ENCODE measurements at regions not wholly inside any gene's neighbourhood (a gene's known extent, or its start where the extent isn't known, plus 50 kb on each side); places are given as distances from the start of the nearest gene placed in this dataset.

GRCh38 chr12:86551146-86551571 is 295.0 kb upstream of the MGAT4C start (continued):
- TF ChIP-seq ZNF791 (tag by site-specific recombination; IDR thresholded peaks at IDR 0.05): no peak
- no peak for TF ChIP-seq REST (tag by site-specific recombination; IDR thresholded peaks at IDR 0.05)
- TF ChIP-seq ZNF398 (tag by site-specific recombination; IDR thresholded peaks at IDR 0.05): no peak
- TF ChIP-seq ZNF707 (tag by site-specific recombination; IDR thresholded peaks at IDR 0.05): no peak
- TF ChIP-seq ZSCAN18 (tag by site-specific recombination; IDR thresholded peaks at IDR 0.05): no peak
- TF ChIP-seq ZNF114 (tag by site-specific recombination; IDR thresholded peaks at IDR 0.05): no peak
- no peak for TF ChIP-seq ZNF624 (tag by site-specific recombination; IDR thresholded peaks at IDR 0.05)
- TF ChIP-seq ZNF23 (tag by site-specific recombination; IDR thresholded peaks at IDR 0.05; ENCODE audit: borderline replicate concordance): no peak

GRCh38 chr12:86550218-86551145 is 294.3 kb upstream of the MGAT4C start:
- ChIA-PET POLR2A (no interaction called here), CTCF (interaction anchor here (0.7 kb wide), 1 partner anchor 842 kb away, joined by 4 read pairs; no protein-coding TSS in a partner anchor)
- Histone ChIP-seq H3K4me1 (ENCODE audit: control insufficient read depth, insufficient read depth, low read length) (no peaks in the 10 kb centered on the region), H3K4me3 (ENCODE audit: low read depth, low read length) (no peak overlapping the region), H3K36me3 (ENCODE audit: control insufficient read depth in 2 of 2, insufficient read depth in 1 of 2, low read length in 2 of 2) (no peaks in the 10 kb centered on the region), H3K9me3 (ENCODE audit: control insufficient read depth, insufficient read depth, low read depth, low read length) (no peaks in the 10 kb centered on the region), H3K27ac (ENCODE audit: extremely low read depth, low read depth, low read length) (no peak overlapping the region)
- TF ChIP-seq ZNF366 (tag by site-specific recombination; conservative IDR thresholded peaks at IDR 0.05): no peak
- no peak for TF ChIP-seq ZNF280C (tag by site-specific recombination; IDR thresholded peaks at IDR 0.05)
- TF ChIP-seq SP2 (tag by site-specific recombination; IDR thresholded peaks at IDR 0.05): no peak
- TF ChIP-seq ZNF548 (tag by site-specific recombination; IDR thresholded peaks at IDR 0.05): no peak
- TF ChIP-seq KLF10 (tag by site-specific recombination; IDR thresholded peaks at IDR 0.05): no peak
- no peak for TF ChIP-seq ZNF362 (tag by site-specific recombination; IDR thresholded peaks at IDR 0.05)
- no peak for TF ChIP-seq ZNF280D (tag by site-specific recombination; IDR thresholded peaks at IDR 0.05)
- TF ChIP-seq ZNF585B (tag by site-specific recombination; IDR thresholded peaks at IDR 0.05): no peak
- no peak for TF ChIP-seq ZNF623 (tag by site-specific recombination; IDR thresholded peaks at IDR 0.05)
- no peak for TF ChIP-seq ZNF558 (tag by site-specific recombination; IDR thresholded peaks at IDR 0.05)
- no peak for TF ChIP-seq AEBP2 (tag by site-specific recombination; IDR thresholded peaks at IDR 0.05; ENCODE audit: borderline replicate concordance)
- no peak for TF ChIP-seq ZNF76 (tag by site-specific recombination; IDR thresholded peaks at IDR 0.05; ENCODE audit: borderline replicate concordance, low read depth)
